ENCODE measurements at regions not wholly inside any gene's neighbourhood (a gene's known extent, or its start where the extent isn't known, plus 50 kb on each side); places are given as distances from the start of the nearest gene placed in this dataset.

DNA sequence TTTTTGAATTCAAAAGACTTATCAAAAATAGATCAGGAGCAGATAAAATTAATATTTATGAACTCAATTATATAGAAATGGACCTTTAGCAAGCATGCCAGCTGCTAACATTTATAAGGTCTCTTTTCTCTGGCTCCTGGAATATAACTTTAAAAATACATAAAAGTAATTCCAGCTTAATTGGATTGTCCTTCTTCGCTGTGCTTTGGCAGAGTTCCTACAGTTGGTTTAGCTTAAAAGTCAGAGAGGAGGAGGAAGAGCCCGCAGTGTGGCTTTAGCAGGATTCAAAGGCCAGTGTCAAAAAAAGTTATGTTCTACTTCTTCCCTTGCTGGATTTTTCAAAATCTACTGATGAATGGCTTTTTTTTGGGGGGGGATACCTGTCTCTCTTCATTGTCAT is 1484.9 kb upstream of the TMEM132C start:
- no TSS peak for BruUV-seq (replicated peaks)
- Histone ChIP-seq H3K9me3 (replicated peaks; ENCODE audit: control insufficient read depth, insufficient read depth, low read length) (no peaks in the 10 kb centered on the region; the same call in 2 of the 3 replicates), H4K20me1 (ENCODE audit: control insufficient read depth, insufficient read depth) (no peaks in the 10 kb centered on the region), H2AFZ (ENCODE audit: control insufficient read depth, low read depth, low read length) (no peak overlapping the region), H3K27ac (ENCODE audit: control insufficient read depth, insufficient read depth) (no peak overlapping the region), H3K36me3 (ENCODE audit: control insufficient read depth in 2 of 2, insufficient read depth in 2 of 2, low read length in 1 of 2) (no peaks in the 10 kb centered on the region), H3K4me2 (ENCODE audit: control insufficient read depth, insufficient read depth) (no peak overlapping the region), H3K4me1 (ENCODE audit: control insufficient read depth, insufficient read depth, low read length) (no peaks in the 10 kb centered on the region), H3K79me2 (ENCODE audit: control insufficient read depth, insufficient read depth, low read length) (no peaks in the 10 kb centered on the region), H3K4me3 (no peak overlapping the region), H3K9ac (ENCODE audit: control insufficient read depth, insufficient read depth, low read length) (no peak overlapping the region), H3K27me3 (replicated peaks in 1 of 2; ENCODE audit: control insufficient read depth in 2 of 2, insufficient read depth in 2 of 2, low read length in 1 of 2) (no peaks in the 10 kb centered on the region)
- SMC1A ChIA-PET (ENCODE audit: uncharacterized antibody, unreplicated experiment) = no interaction called here
- ATAC-seq = no peak
- 25% methylated on average over 2 of the region's 2 CpGs for WGBS (ENCODE audit: insufficient coverage, insufficient replicate concordance, low lambda C conversion rate, missing lambda C conversion rate)
- intact Hi-C loops (cut with micrococcal nuclease; ENCODE audit: unreplicated experiment) (no loop called here), in situ Hi-C loops (cut with MboI) (no loop called here)
- CTCF ChIA-PET = no interaction called here
- TF ChIP-seq ZNF217 (IDR thresholded peaks at IDR 0.05) (no peak), RFX5 (IDR thresholded peaks at IDR 0.05; ENCODE audit: low read depth, low read length) (no peak), NR2C2 (IDR thresholded peaks at IDR 0.05; ENCODE audit: borderline replicate concordance, control insufficient read depth, insufficient read length, low read depth) (no peak), SIX5 (IDR thresholded peaks at IDR 0.05; ENCODE audit: low read depth, low read length, severe bottlenecking) (no peak)
- TF ChIP-seq, protein P1, sequence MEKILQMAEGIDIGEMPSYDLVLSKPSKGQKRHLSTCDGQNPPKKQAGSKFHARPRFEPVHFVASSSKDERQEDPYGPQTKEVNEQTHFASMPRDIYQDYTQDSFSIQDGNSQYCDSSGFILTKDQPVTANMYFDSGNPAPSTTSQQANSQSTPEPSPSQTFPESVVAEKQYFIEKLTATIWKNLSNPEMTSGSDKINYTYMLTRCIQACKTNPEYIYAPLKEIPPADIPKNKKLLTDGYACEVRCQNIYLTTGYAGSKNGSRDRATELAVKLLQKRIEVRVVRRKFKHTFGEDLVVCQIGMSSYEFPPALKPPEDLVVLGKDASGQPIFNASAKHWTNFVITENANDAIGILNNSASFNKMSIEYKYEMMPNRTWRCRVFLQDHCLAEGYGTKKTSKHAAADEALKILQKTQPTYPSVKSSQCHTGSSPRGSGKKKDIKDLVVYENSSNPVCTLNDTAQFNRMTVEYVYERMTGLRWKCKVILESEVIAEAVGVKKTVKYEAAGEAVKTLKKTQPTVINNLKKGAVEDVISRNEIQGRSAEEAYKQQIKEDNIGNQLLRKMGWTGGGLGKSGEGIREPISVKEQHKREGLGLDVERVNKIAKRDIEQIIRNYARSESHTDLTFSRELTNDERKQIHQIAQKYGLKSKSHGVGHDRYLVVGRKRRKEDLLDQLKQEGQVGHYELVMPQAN (conservative IDR thresholded peaks at IDR 0.05) = no peak
- TF ChIP-seq, protein P2, sequence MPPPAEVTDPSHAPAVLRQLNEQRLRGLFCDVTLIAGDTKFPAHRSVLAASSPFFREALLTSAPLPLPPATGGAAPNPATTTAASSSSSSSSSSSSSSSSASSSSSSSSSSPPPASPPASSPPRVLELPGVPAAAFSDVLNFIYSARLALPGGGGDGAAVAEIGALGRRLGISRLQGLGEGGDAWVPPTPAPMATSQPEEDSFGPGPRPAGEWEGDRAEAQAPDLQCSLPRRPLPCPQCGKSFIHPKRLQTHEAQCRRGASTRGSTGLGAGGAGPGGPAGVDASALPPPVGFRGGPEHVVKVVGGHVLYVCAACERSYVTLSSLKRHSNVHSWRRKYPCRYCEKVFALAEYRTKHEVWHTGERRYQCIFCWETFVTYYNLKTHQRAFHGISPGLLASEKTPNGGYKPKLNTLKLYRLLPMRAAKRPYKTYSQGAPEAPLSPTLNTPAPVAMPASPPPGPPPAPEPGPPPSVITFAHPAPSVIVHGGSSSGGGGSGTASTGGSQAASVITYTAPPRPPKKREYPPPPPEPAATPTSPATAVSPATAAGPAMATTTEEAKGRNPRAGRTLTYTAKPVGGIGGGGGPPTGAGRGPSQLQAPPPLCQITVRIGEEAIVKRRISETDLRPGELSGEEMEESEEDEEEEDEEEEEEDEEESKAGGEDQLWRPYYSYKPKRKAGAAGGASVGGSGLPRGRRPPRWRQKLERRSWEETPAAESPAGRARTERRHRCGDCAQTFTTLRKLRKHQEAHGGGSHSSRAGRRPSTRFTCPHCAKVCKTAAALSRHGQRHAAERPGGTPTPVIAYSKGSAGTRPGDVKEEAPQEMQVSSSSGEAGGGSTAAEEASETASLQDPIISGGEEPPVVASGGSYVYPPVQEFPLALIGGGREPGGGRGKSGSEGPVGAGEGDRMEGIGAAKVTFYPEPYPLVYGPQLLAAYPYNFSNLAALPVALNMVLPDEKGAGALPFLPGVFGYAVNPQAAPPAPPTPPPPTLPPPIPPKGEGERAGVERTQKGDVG (CRISPR knock-in tag; IDR thresholded peaks at IDR 0.05) = no peak
- FAIRE-seq = no peak
- RAD21 ChIA-PET (ENCODE audit: unreplicated experiment) = no interaction called here
- no peak for DNase-seq (ENCODE audit: low read depth, low spot score)
- POLR2A ChIA-PET = no interaction called here
